Suppressor macrophage treated with lipopolysaccharide for 4 hours (primary cell): ENCODE measurements at regions not wholly inside any gene's neighbourhood (a gene's known extent, or its start where the extent isn't known, plus 50 kb on each side); places are given as distances from the start of the nearest gene placed in this dataset.
"Not testable (repeated sequence)": the region's sequence is repeated elsewhere in the genome, so short reads cannot be mapped to it uniquely, and the experiment has no call there.

Source experiments
- DNase-seq: peaks from one replicate; pipeline ENCODE4 v3.0.0-alpha.2; 2020

GRCh38 chr5:14054111-14054854 is 88.9 kb upstream of the TRIO start:
- DNase-seq: no peak

GRCh38 chr5:14050821-14051220 is 92.3 kb upstream of the TRIO start:
- DNase-seq: no peak

- DNase-seq: no peak
Observed at GRCh38 chr5:14048434-14048833, 94.7 kb upstream of the TRIO start.

GRCh38 chr5:14041528-14042192 is 97.2 kb upstream of the DNAH5 start:
- DNase-seq: peak; percentile 27

GRCh38 chr5:14040542-14040941 is 96.1 kb upstream of the DNAH5 start:
- no peak for DNase-seq

GRCh38 chr5:14039576-14039975 is 95.1 kb upstream of the DNAH5 start:
- DNase-seq: no peak

- no peak for DNase-seq
Observed at GRCh38 chr5:14039063-14039462, 94.6 kb upstream of the DNAH5 start.

GRCh38 chr5:14038341-14038959 is 94.0 kb upstream of the DNAH5 start:
- peak; percentile 9 for DNase-seq

GRCh38 chr5:14036947-14037346 is 92.5 kb upstream of the DNAH5 start:
- DNase-seq: no peak

- DNase-seq: no peak
Observed at GRCh38 chr5:14036514-14036913, 92.0 kb upstream of the DNAH5 start.

- DNase-seq: peak; percentile 68
Observed at GRCh38 chr5:14035859-14036503, 91.5 kb upstream of the DNAH5 start.

- no peak for DNase-seq
Observed at GRCh38 chr5:14034963-14035362, 90.5 kb upstream of the DNAH5 start.

- no peak for DNase-seq
Observed at GRCh38 chr5:14032918-14033317, 88.4 kb upstream of the DNAH5 start.

GRCh38 chr5:14028938-14029584 is 84.6 kb upstream of the DNAH5 start:
- DNase-seq: no peak

GRCh38 chr5:14028188-14028587 is 83.7 kb upstream of the DNAH5 start:
- no peak for DNase-seq

GRCh38 chr5:14025569-14026286 is 81.2 kb upstream of the DNAH5 start:
- no peak for DNase-seq

GRCh38 chr5:14022971-14023370 is 78.5 kb upstream of the DNAH5 start:
- no peak for DNase-seq

GRCh38 chr5:14020944-14021343 is 76.5 kb upstream of the DNAH5 start:
- not testable (repeated sequence) for DNase-seq

GRCh38 chr5:14019768-14020290 is 75.3 kb upstream of the DNAH5 start:
- no peak for DNase-seq

GRCh38 chr5:14017904-14018303 is 73.4 kb upstream of the DNAH5 start:
- DNase-seq: no peak

- no peak for DNase-seq
Observed at GRCh38 chr5:14016549-14016948, 72.1 kb upstream of the DNAH5 start.
